ENCODE measurements at regions not wholly inside any gene's neighbourhood (a gene's known extent, or its start where the extent isn't known, plus 50 kb on each side); places are given as distances from the start of the nearest gene placed in this dataset.

DNA sequence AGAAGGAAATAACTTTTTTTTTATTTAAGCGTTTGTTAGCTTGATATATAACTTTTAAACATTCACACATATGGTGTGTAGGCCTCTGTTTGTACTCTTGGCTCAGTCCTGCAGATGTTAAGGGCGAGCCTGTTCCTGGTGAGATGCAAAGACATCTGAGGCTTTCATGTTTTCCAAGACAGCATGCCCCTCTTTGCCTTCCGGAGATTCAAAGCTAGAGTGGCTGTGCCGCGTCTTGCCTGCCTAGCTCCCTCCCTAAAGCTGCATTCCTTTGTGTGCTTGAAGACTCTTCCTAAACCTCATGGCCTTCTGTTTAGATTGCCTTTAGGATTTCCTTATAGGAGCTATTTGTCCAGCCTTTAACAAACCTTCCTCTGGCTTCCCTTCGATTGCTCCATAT is 67.1 kb downstream of the MID1IP1 start:
- no peak overlapping the region for H3K27ac ChIP-seq (ENCODE audit: extremely low read depth, low read depth, low read length)
- TF ChIP-seq ZNF132 (tag by site-specific recombination; IDR thresholded peaks at IDR 0.05; ENCODE audit: borderline replicate concordance) (no peak), ZSCAN23 (tag by site-specific recombination; IDR thresholded peaks at IDR 0.05) (no peak)
- no peaks in the 10 kb centered on the region for H3K9me3 ChIP-seq (ENCODE audit: control insufficient read depth, insufficient read depth, low read depth, low read length)
- ChIA-PET CTCF (no interaction called here), POLR2A (no interaction called here)
- no peak overlapping the region for H3K4me3 ChIP-seq (ENCODE audit: low read depth, low read length)
- H3K36me3 ChIP-seq (ENCODE audit: control insufficient read depth in 2 of 2, insufficient read depth in 1 of 2, low read length in 2 of 2), result no peaks in the 10 kb centered on the region
- no peaks in the 10 kb centered on the region for H3K4me1 ChIP-seq (ENCODE audit: control insufficient read depth, insufficient read depth, low read length)

DNA sequence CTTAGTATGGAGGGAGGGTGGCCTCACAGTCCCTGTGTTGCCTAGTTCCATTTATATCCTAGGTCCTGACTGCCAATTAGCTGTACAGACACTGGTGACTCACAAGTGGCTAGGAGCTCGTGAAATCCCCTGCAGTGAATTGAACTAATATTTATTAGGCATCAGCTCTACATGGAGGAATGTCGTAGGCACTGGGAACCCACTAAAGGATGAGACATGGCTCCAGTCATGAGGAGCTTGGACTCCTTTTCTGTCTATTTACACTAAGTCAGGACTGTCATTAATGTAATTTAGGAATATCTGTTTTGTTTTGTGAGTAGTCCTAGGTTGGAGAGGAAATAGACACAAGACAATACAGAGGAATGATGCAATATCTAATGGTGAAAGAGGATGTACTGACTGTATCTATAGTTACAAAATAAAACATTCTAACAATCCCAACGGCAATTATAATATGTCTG is 67.7 kb downstream of the MID1IP1 start:
- TF ChIP-seq BCL11A (tag by site-specific recombination; IDR thresholded peaks at IDR 0.05; ENCODE audit: low read depth) (no peak), ZNF48 (tag by site-specific recombination; IDR thresholded peaks at IDR 0.05) (no peak), ZBTB48 (tag by site-specific recombination; IDR thresholded peaks at IDR 0.05) (no peak), ZNF248 (tag by site-specific recombination; IDR thresholded peaks at IDR 0.05) (no peak), ZNF571 (tag by site-specific recombination; IDR thresholded peaks at IDR 0.05) (no peak), ZNF530 (tag by site-specific recombination; IDR thresholded peaks at IDR 0.05; ENCODE audit: low read depth) (no peak), YY2 (tag by site-specific recombination; IDR thresholded peaks at IDR 0.05) (no peak), ZNF211 (tag by site-specific recombination; IDR thresholded peaks at IDR 0.05; ENCODE audit: low read depth) (no peak), ZNF629 (tag by site-specific recombination; IDR thresholded peaks at IDR 0.05) (no peak), ZNF501 (tag by site-specific recombination; IDR thresholded peaks at IDR 0.05) (no peak), ZNF510 (tag by site-specific recombination; IDR thresholded peaks at IDR 0.05; ENCODE audit: insufficient replicate concordance) (no peak)
- TF ChIP-seq, protein P1, sequence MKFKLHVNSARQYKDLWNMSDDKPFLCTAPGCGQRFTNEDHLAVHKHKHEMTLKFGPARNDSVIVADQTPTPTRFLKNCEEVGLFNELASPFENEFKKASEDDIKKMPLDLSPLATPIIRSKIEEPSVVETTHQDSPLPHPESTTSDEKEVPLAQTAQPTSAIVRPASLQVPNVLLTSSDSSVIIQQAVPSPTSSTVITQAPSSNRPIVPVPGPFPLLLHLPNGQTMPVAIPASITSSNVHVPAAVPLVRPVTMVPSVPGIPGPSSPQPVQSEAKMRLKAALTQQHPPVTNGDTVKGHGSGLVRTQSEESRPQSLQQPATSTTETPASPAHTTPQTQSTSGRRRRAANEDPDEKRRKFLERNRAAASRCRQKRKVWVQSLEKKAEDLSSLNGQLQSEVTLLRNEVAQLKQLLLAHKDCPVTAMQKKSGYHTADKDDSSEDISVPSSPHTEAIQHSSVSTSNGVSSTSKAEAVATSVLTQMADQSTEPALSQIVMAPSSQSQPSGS (tag by site-specific recombination; IDR thresholded peaks at IDR 0.05; ENCODE audit: low read depth), result no peak
- TF ChIP-seq, protein P2, sequence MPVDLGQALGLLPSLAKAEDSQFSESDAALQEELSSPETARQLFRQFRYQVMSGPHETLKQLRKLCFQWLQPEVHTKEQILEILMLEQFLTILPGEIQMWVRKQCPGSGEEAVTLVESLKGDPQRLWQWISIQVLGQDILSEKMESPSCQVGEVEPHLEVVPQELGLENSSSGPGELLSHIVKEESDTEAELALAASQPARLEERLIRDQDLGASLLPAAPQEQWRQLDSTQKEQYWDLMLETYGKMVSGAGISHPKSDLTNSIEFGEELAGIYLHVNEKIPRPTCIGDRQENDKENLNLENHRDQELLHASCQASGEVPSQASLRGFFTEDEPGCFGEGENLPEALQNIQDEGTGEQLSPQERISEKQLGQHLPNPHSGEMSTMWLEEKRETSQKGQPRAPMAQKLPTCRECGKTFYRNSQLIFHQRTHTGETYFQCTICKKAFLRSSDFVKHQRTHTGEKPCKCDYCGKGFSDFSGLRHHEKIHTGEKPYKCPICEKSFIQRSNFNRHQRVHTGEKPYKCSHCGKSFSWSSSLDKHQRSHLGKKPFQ (tag by site-specific recombination; IDR thresholded peaks at IDR 0.05), result no peak
- TF ChIP-seq, protein P3, sequence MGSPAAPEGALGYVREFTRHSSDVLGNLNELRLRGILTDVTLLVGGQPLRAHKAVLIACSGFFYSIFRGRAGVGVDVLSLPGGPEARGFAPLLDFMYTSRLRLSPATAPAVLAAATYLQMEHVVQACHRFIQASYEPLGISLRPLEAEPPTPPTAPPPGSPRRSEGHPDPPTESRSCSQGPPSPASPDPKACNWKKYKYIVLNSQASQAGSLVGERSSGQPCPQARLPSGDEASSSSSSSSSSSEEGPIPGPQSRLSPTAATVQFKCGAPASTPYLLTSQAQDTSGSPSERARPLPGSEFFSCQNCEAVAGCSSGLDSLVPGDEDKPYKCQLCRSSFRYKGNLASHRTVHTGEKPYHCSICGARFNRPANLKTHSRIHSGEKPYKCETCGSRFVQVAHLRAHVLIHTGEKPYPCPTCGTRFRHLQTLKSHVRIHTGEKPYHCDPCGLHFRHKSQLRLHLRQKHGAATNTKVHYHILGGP (tag by site-specific recombination; IDR thresholded peaks at IDR 0.05), result no peak
- TF ChIP-seq, protein P4, sequence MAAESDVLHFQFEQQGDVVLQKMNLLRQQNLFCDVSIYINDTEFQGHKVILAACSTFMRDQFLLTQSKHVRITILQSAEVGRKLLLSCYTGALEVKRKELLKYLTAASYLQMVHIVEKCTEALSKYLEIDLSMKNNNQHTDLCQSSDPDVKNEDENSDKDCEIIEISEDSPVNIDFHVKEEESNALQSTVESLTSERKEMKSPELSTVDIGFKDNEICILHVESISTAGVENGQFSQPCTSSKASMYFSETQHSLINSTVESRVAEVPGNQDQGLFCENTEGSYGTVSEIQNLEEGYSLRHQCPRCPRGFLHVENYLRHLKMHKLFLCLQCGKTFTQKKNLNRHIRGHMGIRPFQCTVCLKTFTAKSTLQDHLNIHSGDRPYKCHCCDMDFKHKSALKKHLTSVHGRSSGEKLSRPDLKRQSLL (tag by site-specific recombination; IDR thresholded peaks at IDR 0.05), result no peak
- TF ChIP-seq, protein P5, sequence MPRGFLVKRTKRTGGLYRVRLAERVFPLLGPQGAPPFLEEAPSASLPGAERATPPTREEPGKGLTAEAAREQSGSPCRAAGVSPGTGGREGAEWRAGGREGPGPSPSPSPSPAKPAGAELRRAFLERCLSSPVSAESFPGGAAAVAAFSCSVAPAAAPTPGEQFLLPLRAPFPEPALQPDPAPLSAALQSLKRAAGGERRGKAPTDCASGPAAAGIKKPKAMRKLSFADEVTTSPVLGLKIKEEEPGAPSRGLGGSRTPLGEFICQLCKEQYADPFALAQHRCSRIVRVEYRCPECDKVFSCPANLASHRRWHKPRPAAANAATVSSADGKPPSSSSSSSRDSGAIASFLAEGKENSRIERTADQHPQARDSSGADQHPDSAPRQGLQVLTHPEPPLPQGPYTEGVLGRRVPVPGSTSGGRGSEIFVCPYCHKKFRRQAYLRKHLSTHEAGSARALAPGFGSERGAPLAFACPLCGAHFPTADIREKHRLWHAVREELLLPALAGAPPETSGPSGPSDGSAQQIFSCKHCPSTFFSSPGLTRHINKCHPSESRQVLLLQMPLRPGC (tag by site-specific recombination; IDR thresholded peaks at IDR 0.05), result no peak
- TF ChIP-seq, protein P6, sequence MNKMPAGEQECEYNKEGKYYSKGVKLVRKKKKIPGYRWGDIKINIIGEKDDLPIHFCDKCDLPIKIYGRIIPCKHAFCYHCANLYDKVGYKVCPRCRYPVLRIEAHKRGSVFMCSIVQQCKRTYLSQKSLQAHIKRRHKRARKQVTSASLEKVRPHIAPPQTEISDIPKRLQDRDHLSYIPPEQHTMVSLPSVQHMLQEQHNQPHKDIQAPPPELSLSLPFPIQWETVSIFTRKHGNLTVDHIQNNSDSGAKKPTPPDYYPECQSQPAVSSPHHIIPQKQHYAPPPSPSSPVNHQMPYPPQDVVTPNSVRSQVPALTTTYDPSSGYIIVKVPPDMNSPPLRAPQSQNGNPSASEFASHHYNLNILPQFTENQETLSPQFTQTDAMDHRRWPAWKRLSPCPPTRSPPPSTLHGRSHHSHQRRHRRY (tag by site-specific recombination; IDR thresholded peaks at IDR 0.05), result no peak
- TF ChIP-seq, protein P7, sequence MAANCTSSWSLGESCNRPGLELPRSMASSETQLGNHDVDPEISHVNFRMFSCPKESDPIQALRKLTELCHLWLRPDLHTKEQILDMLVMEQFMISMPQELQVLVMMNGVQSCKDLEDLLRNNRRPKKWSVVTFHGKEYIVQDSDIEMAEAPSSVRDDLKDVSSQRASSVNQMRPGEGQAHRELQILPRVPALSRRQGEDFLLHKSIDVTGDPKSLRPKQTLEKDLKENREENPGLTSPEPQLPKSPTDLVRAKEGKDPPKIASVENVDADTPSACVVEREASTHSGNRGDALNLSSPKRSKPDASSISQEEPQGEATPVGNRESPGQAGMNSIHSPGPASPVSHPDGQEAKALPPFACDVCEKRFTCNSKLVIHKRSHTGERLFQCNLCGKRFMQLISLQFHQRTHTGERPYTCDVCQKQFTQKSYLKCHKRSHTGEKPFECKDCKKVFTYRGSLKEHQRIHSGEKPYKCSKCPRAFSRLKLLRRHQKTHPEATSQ (tag by site-specific recombination; IDR thresholded peaks at IDR 0.05), result no peak
- Histone ChIP-seq H3K4me1 (ENCODE audit: control insufficient read depth, insufficient read depth, low read length) (no peaks in the 10 kb centered on the region), H3K9me3 (ENCODE audit: control insufficient read depth, insufficient read depth, low read depth, low read length) (no peaks in the 10 kb centered on the region), H3K36me3 (ENCODE audit: control insufficient read depth in 2 of 2, insufficient read depth in 1 of 2, low read length in 2 of 2) (no peaks in the 10 kb centered on the region), H3K27ac (ENCODE audit: extremely low read depth, low read depth, low read length) (no peak overlapping the region), H3K4me3 (ENCODE audit: low read depth, low read length) (no peak overlapping the region)
- ChIA-PET POLR2A (no interaction called here), CTCF (no interaction called here)

All from HEK293 (cell line).